ENCODE measurements at regions not wholly inside any gene's neighbourhood (a gene's known extent, or its start where the extent isn't known, plus 50 kb on each side); places are given as distances from the start of the nearest gene placed in this dataset.

GRCh38 chr12:77678621-77679020 is 152.1 kb upstream of the NAV3 start:
- TF ChIP-seq MAZ (IDR thresholded peaks at IDR 0.05; ENCODE audit: borderline replicate concordance, low read depth, low read length): no peak
- TF ChIP-seq CTCF (conservative IDR thresholded peaks at IDR 0.05; ENCODE audit: low read depth, low read length): no peak
- no peak for TF ChIP-seq POLR2A (IDR thresholded peaks at IDR 0.05; ENCODE audit: low read depth, low read length)
- no peak for TF ChIP-seq SMC3 (IDR thresholded peaks at IDR 0.05; ENCODE audit: low read depth, low read length)
- TF ChIP-seq RFX5 (IDR thresholded peaks at IDR 0.05; ENCODE audit: low read depth, low read length): no peak
- no peak for TF ChIP-seq CHD1 (IDR thresholded peaks at IDR 0.05; ENCODE audit: low read depth, low read length)
- TF ChIP-seq NFE2L2 (IDR thresholded peaks at IDR 0.05; ENCODE audit: low read depth, low read length): no peak
- TF ChIP-seq CEBPB (IDR thresholded peaks at IDR 0.05; ENCODE audit: low read depth, low read length): no peak

All from IMR-90 (cell line).